A204.1 (cell line): ENCODE measurements at regions not wholly inside any gene's neighbourhood (a gene's known extent, or its start where the extent isn't known, plus 50 kb on each side); places are given as distances from the start of the nearest gene placed in this dataset.
"Not testable (repeated sequence)": the region's sequence is repeated elsewhere in the genome, so short reads cannot be mapped to it uniquely, and the experiment has no call there.

Experiments used
- FAIRE-seq: peaks from 2 replicates; lab custom pipeline; 2012; peaks lifted over from hg19 to GRCh38; lab: Jason Lieb, UNC

- FAIRE-seq: no peak
Observed at GRCh38 chr12:131441060-131441396, 269.9 kb upstream of the SFSWAP start.

GRCh38 chr12:131441638-131442336 is 269.1 kb upstream of the SFSWAP start:
- FAIRE-seq: no peak

GRCh38 chr12:131442337-131442918 is 268.5 kb upstream of the SFSWAP start:
- FAIRE-seq: no peak

GRCh38 chr12:131443019-131444000 is 267.6 kb upstream of the SFSWAP start:
- FAIRE-seq: no peak

- no peak for FAIRE-seq
Observed at GRCh38 chr12:131444220-131445164, 266.4 kb upstream of the SFSWAP start.

- FAIRE-seq: no peak
Observed at GRCh38 chr12:131445184-131445774, 265.6 kb upstream of the SFSWAP start.

GRCh38 chr12:131445795-131446194 is 265.1 kb upstream of the SFSWAP start:
- FAIRE-seq: no peak

- FAIRE-seq: not testable (repeated sequence)
Observed at GRCh38 chr12:131447636-131448035, 263.3 kb upstream of the SFSWAP start.

- no peak for FAIRE-seq
Observed at GRCh38 chr12:131448254-131448795, 262.6 kb upstream of the SFSWAP start.

- no peak for FAIRE-seq
Observed at GRCh38 chr12:131449027-131449426, 261.9 kb upstream of the SFSWAP start.

GRCh38 chr12:131452444-131452860 is 258.4 kb upstream of the SFSWAP start:
- FAIRE-seq: no peak

GRCh38 chr12:131454418-131455217 is 256.3 kb upstream of the SFSWAP start:
- no peak for FAIRE-seq

GRCh38 chr12:131455218-131455506 is 255.7 kb upstream of the SFSWAP start:
- FAIRE-seq: no peak

- FAIRE-seq: no peak
Observed at GRCh38 chr12:131455581-131456110, 255.2 kb upstream of the SFSWAP start.

- no peak for FAIRE-seq
Observed at GRCh38 chr12:131456301-131457027, 254.4 kb upstream of the SFSWAP start.

GRCh38 chr12:131457028-131457310 is 253.9 kb upstream of the SFSWAP start:
- no peak for FAIRE-seq

GRCh38 chr12:131457331-131458047 is 253.4 kb upstream of the SFSWAP start:
- no peak for FAIRE-seq

GRCh38 chr12:131458048-131458374 is 252.9 kb upstream of the SFSWAP start:
- no peak for FAIRE-seq
